ENCODE measurements at regions not wholly inside any gene's neighbourhood (a gene's known extent, or its start where the extent isn't known, plus 50 kb on each side); places are given as distances from the start of the nearest gene placed in this dataset.

- TF ChIP-seq CTCF (IDR thresholded peaks at IDR 0.05; ENCODE audit: control extremely low read depth in 1 of 3, insufficient read depth in 1 of 3, low read depth in 1 of 3, low read length in 3 of 3), result peak; percentile 13 to 41 (median 36); a peak in 3 of 4 replicates
- TF ChIP-seq CEBPB (IDR thresholded peaks at IDR 0.05; ENCODE audit: low read depth, low read length), result no peak
Observed at GRCh38 chr4:35461931-35462659, 782.2 kb downstream of the ARAP2 start.
